Hematopoietic multipotent progenitor cell treated with erythropoietin and hydrocortisone succinate and interleukin-3 and kit ligand, for 6 days (in vitro differentiated cells): ENCODE measurements at regions not wholly inside any gene's neighbourhood (a gene's known extent, or its start where the extent isn't known, plus 50 kb on each side); places are given as distances from the start of the nearest gene placed in this dataset.
"Not testable (repeated sequence)": the region's sequence is repeated elsewhere in the genome, so short reads cannot be mapped to it uniquely, and the experiment has no call there.

Experiments used
- DNase-seq: peaks from one replicate; pipeline ENCODE4 v3.0.0-alpha.2; 2015

- DNase-seq: no peak
These were observed 644.1 kb downstream of the LMO4 start for GRCh38 chr1:87972811-87973210.

- no peak for DNase-seq
These were observed 645.2 kb downstream of the LMO4 start for GRCh38 chr1:87973896-87974295.

GRCh38 chr1:87976316-87976715 lies 647.6 kb downstream of the LMO4 start:
- DNase-seq: no peak

GRCh38 chr1:87977145-87977544 lies 648.5 kb downstream of the LMO4 start:
- no peak for DNase-seq

GRCh38 chr1:87979079-87979478 lies 650.4 kb downstream of the LMO4 start:
- DNase-seq: no peak

- no peak for DNase-seq
These were observed 651.8 kb downstream of the LMO4 start for GRCh38 chr1:87980494-87980893.

GRCh38 chr1:87981386-87981785 lies 652.7 kb downstream of the LMO4 start:
- no peak for DNase-seq

GRCh38 chr1:87981810-87982209 lies 653.1 kb downstream of the LMO4 start:
- DNase-seq: no peak

- no peak for DNase-seq
These were observed 655.2 kb downstream of the LMO4 start for GRCh38 chr1:87983841-87984240.

- no peak for DNase-seq
These were observed 656.4 kb downstream of the LMO4 start for GRCh38 chr1:87985071-87985470.

- no peak for DNase-seq
These were observed 657.6 kb downstream of the LMO4 start for GRCh38 chr1:87986130-87986866.

- no peak for DNase-seq
These were observed 660.7 kb downstream of the LMO4 start for GRCh38 chr1:87989346-87989745.

GRCh38 chr1:87992536-87992935 lies 663.9 kb downstream of the LMO4 start:
- not testable (repeated sequence) for DNase-seq

- no peak for DNase-seq
These were observed 664.4 kb downstream of the LMO4 start for GRCh38 chr1:87993051-87993450.

- no peak for DNase-seq
These were observed 671.2 kb downstream of the LMO4 start for GRCh38 chr1:87999852-88000251.

GRCh38 chr1:88001460-88001859 lies 672.8 kb downstream of the LMO4 start:
- DNase-seq: no peak

- DNase-seq: no peak
These were observed 674.6 kb downstream of the LMO4 start for GRCh38 chr1:88003255-88003654.

- DNase-seq: no peak
These were observed 674.2 kb upstream of the PKN2 start for GRCh38 chr1:88009916-88010315.

- DNase-seq: no peak
These were observed 670.6 kb upstream of the PKN2 start for GRCh38 chr1:88013485-88013884.

- no peak for DNase-seq
These were observed 669.9 kb upstream of the PKN2 start for GRCh38 chr1:88014131-88014530.

GRCh38 chr1:88016947-88017346 lies 667.1 kb upstream of the PKN2 start:
- DNase-seq: peak; percentile 5

- no peak for DNase-seq
These were observed 662.5 kb upstream of the PKN2 start for GRCh38 chr1:88021529-88021928.

- peak; percentile 70 for DNase-seq
These were observed 661.6 kb upstream of the PKN2 start for GRCh38 chr1:88022516-88022915.

- DNase-seq: peak; percentile 7
These were observed 654.9 kb upstream of the PKN2 start for GRCh38 chr1:88029142-88029541.

- DNase-seq: no peak
These were observed 654.2 kb upstream of the PKN2 start for GRCh38 chr1:88029899-88030298.
